MM.1S (cell line): ENCODE measurements at regions not wholly inside any gene's neighbourhood (a gene's known extent, or its start where the extent isn't known, plus 50 kb on each side); places are given as distances from the start of the nearest gene placed in this dataset.

Source experiments
- DNase-seq: peaks from one replicate; pipeline ENCODE4 v3.0.0-alpha.2; 2015
- H2AFZ ChIP-seq: fragments of 300-600 bp; sonication (generic); 2 replicates; pipeline ENCODE4 v1.6.0; 2016; ENCODE audit warnings: antibody characterized with exemption, low read length
- H3F3A ChIP-seq: fragments of 300-600 bp; sonication (generic); 2 replicates; pipeline ENCODE4 v1.6.1; 2016; ENCODE audit warnings: mild to moderate bottlenecking, antibody characterized with exemption, low read length, moderate library complexity, mixed read lengths; ENCODE audit not compliant: insufficient read depth
- H3K27ac ChIP-seq: fragments of 300-600 bp; sonication (generic); 2 replicates; pipeline ENCODE4 v1.5.1; 2016; ENCODE audit warnings: mild to moderate bottlenecking, low read length
- H3K27me3 ChIP-seq: fragments of 300-600 bp; sonication (generic); replicated peaks from 2 replicates; pipeline ENCODE4 v1.6.0; 2016; ENCODE audit warnings: low read length; ENCODE audit not compliant: insufficient read depth
- H3K36me3 ChIP-seq: fragments of 300-600 bp; sonication (generic); replicated peaks from 2 replicates; pipeline ENCODE4 v1.6.1; 2016; ENCODE audit warnings: mild to moderate bottlenecking, low read length, mixed read lengths; ENCODE audit not compliant: insufficient read depth
- H3K4me1 ChIP-seq: fragments of 300-600 bp; sonication (generic); 2 replicates; pipeline ENCODE4 v1.6.1; 2016; ENCODE audit warnings: low read length, mixed read lengths
- H3K4me2 ChIP-seq: fragments of 300-600 bp; sonication (generic); 2 replicates; pipeline ENCODE4 v1.6.0; 2016; ENCODE audit warnings: low read depth, low read length
- H3K4me3 ChIP-seq: fragments of 300-600 bp; sonication (generic); 2 replicates; pipeline ENCODE4 v1.5.1; 2016; ENCODE audit warnings: low read length, mixed read lengths
- H3K79me2 ChIP-seq: fragments of 300-600 bp; sonication (generic); 2 replicates; pipeline ENCODE4 v1.6.1; 2016; ENCODE audit warnings: mixed run types, low read length, mixed read lengths
- H3K9ac ChIP-seq: fragments of 300-600 bp; sonication (generic); 2 replicates; pipeline ENCODE4 v1.6.1; 2016; ENCODE audit warnings: low read length, mixed read lengths
- H3K9me2 ChIP-seq: fragments of 300-600 bp; sonication (generic); replicated peaks from 2 replicates; pipeline ENCODE4 v1.6.1; 2016; ENCODE audit warnings: mild to moderate bottlenecking, low read length, mixed read lengths; ENCODE audit not compliant: insufficient read depth
- H3K9me3 ChIP-seq: fragments of 300-600 bp; sonication (generic); replicated peaks from 2 replicates; pipeline ENCODE4 v1.6.1; 2016; ENCODE audit warnings: mild to moderate bottlenecking, low read length, mixed read lengths; ENCODE audit not compliant: insufficient read depth
- H4K20me1 ChIP-seq: fragments of 300-600 bp; sonication (generic); 2 replicates; pipeline ENCODE4 v1.6.1; 2016; ENCODE audit warnings: mild to moderate bottlenecking, low read length, moderate library complexity, mixed read lengths; ENCODE audit not compliant: insufficient read depth
- CTCF ChIP-seq: fragments of 300-600 bp; sonication (generic); IDR thresholded peaks from 2 replicates; pipeline ENCODE4 v1.5.1; 2016; ENCODE audit warnings: antibody characterized with exemption, low read length, mixed read lengths
- EZH2 ChIP-seq: fragments of 300-600 bp; sonication (generic); optimal IDR thresholded peaks from 2 replicates; pipeline ENCODE3; 2017; ENCODE audit warnings: low read depth, mild to moderate bottlenecking, antibody characterized with exemption, low read length, mixed read lengths
- EZH2phosphoT487 ChIP-seq: fragments of 300-600 bp; sonication (generic); IDR thresholded peaks from 2 replicates; pipeline ENCODE4 v1.6.1; 2018; ENCODE audit warnings: antibody characterized with exemption, low read length

GRCh38 chr13:53206455-53206854 is 177.8 kb downstream of the OLFM4 start:
- H3F3A ChIP-seq = no peaks in the 10 kb centered on the region
- H3K9ac ChIP-seq = no peak overlapping the region
- no peaks in the 10 kb centered on the region for H3K36me3 ChIP-seq
- no peaks in the 10 kb centered on the region for H3K79me2 ChIP-seq
- TF ChIP-seq EZH2phosphoT487 = no peak
- peak; percentile 17; the same call in 1 of the 2 replicates for TF ChIP-seq CTCF
- no peak overlapping the region for H2AFZ ChIP-seq
- no peak overlapping the region for H3K4me2 ChIP-seq
- no peak overlapping the region for H3K4me3 ChIP-seq
- no peaks in the 10 kb centered on the region for H3K27me3 ChIP-seq
- no peaks in the 10 kb centered on the region for H3K4me1 ChIP-seq
- no peaks in the 10 kb centered on the region for H3K9me2 ChIP-seq
- no peaks in the 10 kb centered on the region for H4K20me1 ChIP-seq
- H3K27ac ChIP-seq = no peak overlapping the region
- no peak for DNase-seq
- no peaks in the 10 kb centered on the region for H3K9me3 ChIP-seq

DNA sequence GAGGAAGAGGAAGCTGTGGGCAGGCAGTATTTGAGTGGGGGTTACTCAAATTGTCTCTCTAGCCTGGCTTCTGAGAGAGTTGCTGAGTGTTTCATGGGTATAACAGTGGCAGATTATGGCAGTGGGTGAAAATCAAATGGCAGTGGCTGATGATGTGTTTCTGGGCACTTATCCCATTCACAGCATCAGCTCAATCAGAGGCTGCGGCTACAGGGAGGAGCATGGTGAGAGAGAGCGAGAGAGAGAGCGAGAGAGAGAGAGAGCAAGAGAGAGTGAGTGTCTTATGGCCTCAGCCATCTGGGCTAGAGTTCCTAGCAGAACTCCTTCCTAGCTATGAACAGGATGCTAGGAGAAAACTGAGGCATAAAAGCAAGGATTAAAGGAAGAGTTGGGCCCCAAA is 178.9 kb downstream of the OLFM4 start:
- H2AFZ ChIP-seq = no peak overlapping the region
- no peak overlapping the region for H3K4me2 ChIP-seq
- TF ChIP-seq EZH2 (no peak), EZH2phosphoT487 (no peak), CTCF (no peak)
- H3K4me1 ChIP-seq = no peaks in the 10 kb centered on the region
- H3F3A ChIP-seq = no peaks in the 10 kb centered on the region
- no peak for DNase-seq
- H3K9ac ChIP-seq = no peak overlapping the region
- no peaks in the 10 kb centered on the region for H3K9me3 ChIP-seq
- H3K9me2 ChIP-seq = no peaks in the 10 kb centered on the region
- H3K27me3 ChIP-seq = no peaks in the 10 kb centered on the region
- no peaks in the 10 kb centered on the region for H3K79me2 ChIP-seq
- no peak overlapping the region for H3K27ac ChIP-seq
- no peaks in the 10 kb centered on the region for H4K20me1 ChIP-seq
- no peak overlapping the region for H3K4me3 ChIP-seq
- no peaks in the 10 kb centered on the region for H3K36me3 ChIP-seq

- Histone ChIP-seq H3K27ac (no peak overlapping the region), H4K20me1 (no peaks in the 10 kb centered on the region), H3K4me1 (no peaks in the 10 kb centered on the region), H3K4me3 (no peak overlapping the region), H3K79me2 (no peaks in the 10 kb centered on the region), H3F3A (no peaks in the 10 kb centered on the region), H3K9me3 (no peaks in the 10 kb centered on the region), H3K36me3 (no peaks in the 10 kb centered on the region), H2AFZ (no peak overlapping the region), H3K27me3 (no peaks in the 10 kb centered on the region), H3K4me2 (no peak overlapping the region), H3K9ac (no peak overlapping the region), H3K9me2 (no peaks in the 10 kb centered on the region)
- no peak for DNase-seq
- TF ChIP-seq EZH2phosphoT487 (no peak), CTCF (no peak), EZH2 (no peak)
These were observed 185.8 kb downstream of the OLFM4 start for GRCh38 chr13:53214433-53214832.

DNA sequence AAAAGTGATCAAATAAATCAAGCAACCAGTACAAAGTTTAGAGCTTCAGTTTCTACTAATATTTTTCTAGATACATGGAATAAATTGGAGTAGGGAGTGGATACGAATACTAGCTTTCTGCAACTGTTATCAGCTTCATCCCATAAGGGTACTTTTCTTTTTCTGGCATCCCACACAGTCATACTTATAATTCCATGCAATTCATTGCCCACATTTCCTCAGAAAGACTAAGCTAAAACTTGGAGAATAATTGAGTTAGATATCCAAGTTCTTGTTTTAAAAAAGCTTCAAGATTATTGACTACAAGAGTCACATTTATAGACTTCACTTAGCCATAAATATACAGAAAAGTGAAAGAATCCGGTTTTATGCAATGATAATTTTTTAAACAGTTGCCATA is 186.9 kb downstream of the OLFM4 start:
- no peaks in the 10 kb centered on the region for H3F3A ChIP-seq
- DNase-seq = no peak
- no peak overlapping the region for H3K4me2 ChIP-seq
- no peak overlapping the region for H2AFZ ChIP-seq
- no peak overlapping the region for H3K4me3 ChIP-seq
- no peaks in the 10 kb centered on the region for H3K79me2 ChIP-seq
- H3K4me1 ChIP-seq = no peaks in the 10 kb centered on the region
- no peaks in the 10 kb centered on the region for H4K20me1 ChIP-seq
- H3K36me3 ChIP-seq = no peaks in the 10 kb centered on the region
- H3K9ac ChIP-seq = no peak overlapping the region
- no peaks in the 10 kb centered on the region for H3K9me3 ChIP-seq
- H3K9me2 ChIP-seq = no peaks in the 10 kb centered on the region
- H3K27me3 ChIP-seq = no peaks in the 10 kb centered on the region
- TF ChIP-seq CTCF (no peak), EZH2 (no peak), EZH2phosphoT487 (no peak)
- no peak overlapping the region for H3K27ac ChIP-seq
